GM10248 (cell line): ENCODE measurements at regions not wholly inside any gene's neighbourhood (a gene's known extent, or its start where the extent isn't known, plus 50 kb on each side); places are given as distances from the start of the nearest gene placed in this dataset.

Experiments used
- CTCF ChIA-PET: fragments of 300-600 bp; sonication (Branson Sonifier 250); formaldehyde crosslinking; extraction: SDS; loops from one replicate; lab custom pipeline; 2021; ENCODE audit warnings: antibody characterized with exemption; lab: Yijun Ruan, JAX
- POLR2A ChIA-PET: fragments of 350-650 bp; sonication (Branson Sonifier 250); formaldehyde crosslinking; extraction: SDS; loops from one replicate; lab custom pipeline; 2020; ENCODE audit warnings: antibody characterized with exemption; lab: Yijun Ruan, JAX
- DNase-seq: peaks from one replicate; pipeline ENCODE4 v3.0.0; 2012; ENCODE audit errors: extremely low spot score
- CTCF ChIP-seq: IDR thresholded peaks from 2 replicates; pipeline ENCODE4 v1.5.1; 2012; ENCODE audit warnings: mild to moderate bottlenecking, low read depth; ENCODE audit errors: extremely low read depth, missing control alignments, control extremely low read depth

- ChIA-PET CTCF (no interaction called here), POLR2A (no interaction called here)
- no peak for DNase-seq
- TF ChIP-seq CTCF, result no peak
Measured at GRCh38 chr5:120153551-120153950, 310.5 kb upstream of the PRR16 start.

- TF ChIP-seq CTCF, result no peak
- DNase-seq, result no peak
- ChIA-PET POLR2A (no interaction called here), CTCF (no interaction called here)
Measured at GRCh38 chr5:120155873-120156272, 308.2 kb upstream of the PRR16 start.

- no peak for TF ChIP-seq CTCF
- no peak for DNase-seq
- ChIA-PET POLR2A (no interaction called here), CTCF (no interaction called here)
Measured at GRCh38 chr5:120158211-120158610, 305.9 kb upstream of the PRR16 start.

GRCh38 chr5:120159155-120159554 lies 304.9 kb upstream of the PRR16 start:
- POLR2A ChIA-PET, result no interaction called here
- no peak for TF ChIP-seq CTCF
- CTCF ChIA-PET, result no interaction called here
- no peak for DNase-seq

GRCh38 chr5:120160124-120160895 lies 303.8 kb upstream of the PRR16 start:
- CTCF ChIA-PET, result no interaction called here
- POLR2A ChIA-PET, result no interaction called here
- no peak for TF ChIP-seq CTCF
- no peak for DNase-seq

GRCh38 chr5:120162321-120162720 lies 301.8 kb upstream of the PRR16 start:
- POLR2A ChIA-PET, result no interaction called here
- no peak for TF ChIP-seq CTCF
- no peak for DNase-seq
- CTCF ChIA-PET, result no interaction called here
